ENCODE measurements at regions not wholly inside any gene's neighbourhood (a gene's known extent, or its start where the extent isn't known, plus 50 kb on each side); places are given as distances from the start of the nearest gene placed in this dataset.

DNA sequence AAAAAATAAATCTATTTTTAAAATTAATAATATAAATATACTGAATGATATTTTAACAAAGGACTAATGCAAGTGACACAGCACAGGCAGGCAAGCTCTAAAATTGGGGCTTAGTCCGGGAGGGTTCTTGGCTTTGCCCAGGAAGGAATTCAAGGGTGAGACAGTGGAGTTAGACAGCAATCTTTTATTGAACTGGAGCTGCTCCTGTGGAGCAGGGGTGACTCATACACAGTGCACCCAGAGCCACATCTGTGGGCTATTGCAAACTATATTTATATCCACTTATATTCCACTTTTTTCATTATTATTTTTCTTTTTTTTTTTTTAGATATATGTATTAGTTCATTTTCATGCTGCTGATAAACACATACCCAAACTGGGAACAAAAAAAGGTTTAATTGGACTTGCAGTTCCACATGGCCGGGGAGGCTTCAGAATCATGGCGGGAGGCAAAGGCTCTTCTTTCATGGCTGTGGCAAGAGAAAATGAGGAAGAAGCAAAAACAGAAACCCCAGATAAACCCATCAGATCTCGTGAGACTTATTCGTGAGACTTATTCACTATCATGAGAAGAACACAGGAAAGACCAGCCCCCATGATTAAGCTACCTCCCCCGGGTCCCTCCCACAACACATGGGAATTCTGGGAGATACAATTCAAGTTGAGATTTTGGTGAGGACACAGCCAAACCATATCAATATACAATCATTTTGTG is 437.1 kb downstream of the BCL11A start:
- TF ChIP-seq POLR2A (IDR thresholded peaks at IDR 0.05) (no peak), POLR2AphosphoS5 (IDR thresholded peaks at IDR 0.05) (no peak)
- TF ChIP-seq, protein P1, sequence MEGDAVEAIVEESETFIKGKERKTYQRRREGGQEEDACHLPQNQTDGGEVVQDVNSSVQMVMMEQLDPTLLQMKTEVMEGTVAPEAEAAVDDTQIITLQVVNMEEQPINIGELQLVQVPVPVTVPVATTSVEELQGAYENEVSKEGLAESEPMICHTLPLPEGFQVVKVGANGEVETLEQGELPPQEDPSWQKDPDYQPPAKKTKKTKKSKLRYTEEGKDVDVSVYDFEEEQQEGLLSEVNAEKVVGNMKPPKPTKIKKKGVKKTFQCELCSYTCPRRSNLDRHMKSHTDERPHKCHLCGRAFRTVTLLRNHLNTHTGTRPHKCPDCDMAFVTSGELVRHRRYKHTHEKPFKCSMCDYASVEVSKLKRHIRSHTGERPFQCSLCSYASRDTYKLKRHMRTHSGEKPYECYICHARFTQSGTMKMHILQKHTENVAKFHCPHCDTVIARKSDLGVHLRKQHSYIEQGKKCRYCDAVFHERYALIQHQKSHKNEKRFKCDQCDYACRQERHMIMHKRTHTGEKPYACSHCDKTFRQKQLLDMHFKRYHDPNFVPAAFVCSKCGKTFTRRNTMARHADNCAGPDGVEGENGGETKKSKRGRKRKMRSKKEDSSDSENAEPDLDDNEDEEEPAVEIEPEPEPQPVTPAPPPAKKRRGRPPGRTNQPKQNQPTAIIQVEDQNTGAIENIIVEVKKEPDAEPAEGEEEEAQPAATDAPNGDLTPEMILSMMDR (IDR thresholded peaks at IDR 0.05) = no peak
